Activated naive CD4-positive, alpha-beta T cell treated with anti-CD3 and anti-CD28 coated beads for 36 hours (primary cell): ENCODE measurements at regions not wholly inside any gene's neighbourhood (a gene's known extent, or its start where the extent isn't known, plus 50 kb on each side); places are given as distances from the start of the nearest gene placed in this dataset.
"Not testable (repeated sequence)": the region's sequence is repeated elsewhere in the genome, so short reads cannot be mapped to it uniquely, and the experiment has no call there.

Experiments
- CTCF ChIA-PET: fragments of 350-600 bp; sonication (Branson Sonifier 250); formaldehyde crosslinking; loops from one replicate; lab custom pipeline; 2021; ENCODE audit warnings: antibody characterized with exemption; lab: Charles Lee
- DNase-seq: peaks from one replicate; pipeline ENCODE4 v3.0.0-alpha.2; 2020
- H3K27ac Mint-ChIP-seq: one replicate; pipeline ENCODE4 v1.8.0; 2021; ENCODE audit warnings: mild to moderate bottlenecking, mixed read lengths
- H3K27me3 Mint-ChIP-seq: one replicate; pipeline ENCODE4 v1.8.0; 2021; ENCODE audit warnings: low read depth, mixed read lengths
- H3K36me3 Mint-ChIP-seq: one replicate; pipeline ENCODE4 v1.8.0; 2021; ENCODE audit warnings: low read depth, mixed read lengths
- H3K4me1 Mint-ChIP-seq: one replicate; pipeline ENCODE4 v1.8.0; 2021; ENCODE audit warnings: low read depth, mixed read lengths
- H3K4me3 Mint-ChIP-seq: one replicate; pipeline ENCODE4 v1.8.0; 2021; ENCODE audit warnings: mild to moderate bottlenecking, moderate library complexity, mixed read lengths
- H3K9me3 Mint-ChIP-seq: one replicate; pipeline ENCODE4 v1.8.0; 2021; ENCODE audit warnings: mixed read lengths
- intact Hi-C: fragments of 100-400 bp; cut with micrococcal nuclease; formaldehyde crosslinking; loops from one replicate; pipeline ENCODE4 v1.15.1; 2023

GRCh38 chr2:183799761-183800160 is 675.5 kb downstream of the NUP35 start:
- intact Hi-C loops = no loop called here
- CTCF ChIA-PET = no interaction called here
- Mint-ChIP-seq H3K27ac (no peak overlapping the region), H3K4me1 (no peaks in the 10 kb centered on the region), H3K4me3 (no peak overlapping the region), H3K27me3 (no peaks in the 10 kb centered on the region), H3K9me3 (peaks cover 30% of the 10 kb centered on the region), H3K36me3 (no peaks in the 10 kb centered on the region)
- no peak for DNase-seq

- Mint-ChIP-seq H3K27me3 (no peaks in the 10 kb centered on the region), H3K4me3 (no peak overlapping the region), H3K36me3 (no peaks in the 10 kb centered on the region), H3K9me3 (peaks cover 18% of the 10 kb centered on the region), H3K27ac (no peak overlapping the region), H3K4me1 (no peaks in the 10 kb centered on the region)
- intact Hi-C loops = no loop called here
- no peak for DNase-seq
- CTCF ChIA-PET = no interaction called here
Observed at GRCh38 chr2:183803596-183803995, 679.4 kb downstream of the NUP35 start.

- CTCF ChIA-PET = no interaction called here
Observed at GRCh38 chr2:183807870-183808269, 683.6 kb downstream of the NUP35 start.

GRCh38 chr2:183809404-183809803 is 685.2 kb downstream of the NUP35 start:
- Mint-ChIP-seq H3K9me3 (no peaks in the 10 kb centered on the region), H3K36me3 (no peaks in the 10 kb centered on the region), H3K4me1 (no peaks in the 10 kb centered on the region), H3K27me3 (no peaks in the 10 kb centered on the region), H3K4me3 (no peak overlapping the region), H3K27ac (no peak overlapping the region)
- intact Hi-C loops = no loop called here
- DNase-seq = no peak
- CTCF ChIA-PET = no interaction called here

More at GRCh38 chr2:183807870-183808269, 683.6 kb downstream of the NUP35 start:
- H3K9me3 Mint-ChIP-seq = peaks cover 5% of the 10 kb centered on the region
- intact Hi-C loops = no loop called here
- no peaks in the 10 kb centered on the region for H3K27me3 Mint-ChIP-seq
- H3K4me3 Mint-ChIP-seq = no peak overlapping the region
- no peaks in the 10 kb centered on the region for H3K4me1 Mint-ChIP-seq
- DNase-seq = no peak
- H3K36me3 Mint-ChIP-seq = no peaks in the 10 kb centered on the region
- H3K27ac Mint-ChIP-seq = no peak overlapping the region

GRCh38 chr2:183811281-183811680 is 687.0 kb downstream of the NUP35 start:
- Mint-ChIP-seq H3K36me3 (no peaks in the 10 kb centered on the region), H3K27me3 (no peaks in the 10 kb centered on the region), H3K4me1 (no peaks in the 10 kb centered on the region), H3K9me3 (no peaks in the 10 kb centered on the region), H3K4me3 (no peak overlapping the region), H3K27ac (no peak overlapping the region)
- no peak for DNase-seq
- intact Hi-C loops = no loop called here
- CTCF ChIA-PET = no interaction called here

- no peak overlapping the region for H3K27ac Mint-ChIP-seq
- intact Hi-C loops = no loop called here
- H3K36me3 Mint-ChIP-seq = no peaks in the 10 kb centered on the region
- H3K27me3 Mint-ChIP-seq = no peaks in the 10 kb centered on the region
- CTCF ChIA-PET = no interaction called here
- no peak overlapping the region for H3K4me3 Mint-ChIP-seq
- no peak for DNase-seq
- no peaks in the 10 kb centered on the region for H3K9me3 Mint-ChIP-seq
- no peaks in the 10 kb centered on the region for H3K4me1 Mint-ChIP-seq
Observed at GRCh38 chr2:183812091-183812490, 687.8 kb downstream of the NUP35 start.

GRCh38 chr2:183825710-183826109 is 701.5 kb downstream of the NUP35 start:
- Mint-ChIP-seq H3K27ac (no peak overlapping the region), H3K27me3 (no peaks in the 10 kb centered on the region), H3K9me3 (peaks cover 20% of the 10 kb centered on the region), H3K4me1 (no peaks in the 10 kb centered on the region), H3K36me3 (no peaks in the 10 kb centered on the region), H3K4me3 (no peak overlapping the region)
- intact Hi-C loops = no loop called here
- CTCF ChIA-PET = no interaction called here
- no peak for DNase-seq

- Mint-ChIP-seq H3K4me1 (no peaks in the 10 kb centered on the region), H3K9me3 (peaks cover 18% of the 10 kb centered on the region), H3K27me3 (no peaks in the 10 kb centered on the region), H3K4me3 (no peak overlapping the region), H3K27ac (no peak overlapping the region), H3K36me3 (no peaks in the 10 kb centered on the region)
- no peak for DNase-seq
- intact Hi-C loops = no loop called here
- CTCF ChIA-PET = no interaction called here
Observed at GRCh38 chr2:183829931-183830330, 705.7 kb downstream of the NUP35 start.

GRCh38 chr2:183837157-183837556 is 712.9 kb downstream of the NUP35 start:
- Mint-ChIP-seq H3K27me3 (no peaks in the 10 kb centered on the region), H3K9me3 (peaks cover 2% of the 10 kb centered on the region), H3K4me3 (no peak overlapping the region), H3K4me1 (no peaks in the 10 kb centered on the region), H3K36me3 (no peaks in the 10 kb centered on the region), H3K27ac (no peak overlapping the region)
- no peak for DNase-seq
- intact Hi-C loops = no loop called here
- CTCF ChIA-PET = no interaction called here

- peaks cover 4% of the 10 kb centered on the region for H3K9me3 Mint-ChIP-seq
- H3K36me3 Mint-ChIP-seq = no peaks in the 10 kb centered on the region
- intact Hi-C loops = no loop called here
- H3K27ac Mint-ChIP-seq = no peak overlapping the region
- no peak overlapping the region for H3K4me3 Mint-ChIP-seq
- no peak for DNase-seq
- CTCF ChIA-PET = no interaction called here
- no peaks in the 10 kb centered on the region for H3K27me3 Mint-ChIP-seq
- no peaks in the 10 kb centered on the region for H3K4me1 Mint-ChIP-seq
Observed at GRCh38 chr2:183838295-183838694, 714.1 kb downstream of the NUP35 start.

- intact Hi-C loops = no loop called here
- no peak for DNase-seq
- CTCF ChIA-PET = interaction anchor here (0.6 kb wide), 1 partner anchor 47 kb away, joined by 3 read pairs; no protein-coding TSS in a partner anchor
- Mint-ChIP-seq H3K4me3 (no peak overlapping the region), H3K27ac (no peak overlapping the region), H3K36me3 (no peaks in the 10 kb centered on the region), H3K27me3 (no peaks in the 10 kb centered on the region), H3K9me3 (peaks cover 4% of the 10 kb centered on the region), H3K4me1 (no peaks in the 10 kb centered on the region)
Observed at GRCh38 chr2:183840061-183840584, 715.9 kb downstream of the NUP35 start.

GRCh38 chr2:183849826-183850225 is 725.6 kb downstream of the NUP35 start:
- peaks cover 16% of the 10 kb centered on the region for H3K9me3 Mint-ChIP-seq
- H3K4me3 Mint-ChIP-seq, H3K36me3 Mint-ChIP-seq, H3K27ac Mint-ChIP-seq, CTCF ChIA-PET, DNase-seq, intact Hi-C loops, H3K27me3 Mint-ChIP-seq, H3K4me1 Mint-ChIP-seq: not testable (repeated sequence)

- CTCF ChIA-PET = no interaction called here
- no peak overlapping the region for H3K27ac Mint-ChIP-seq
- H3K4me3 Mint-ChIP-seq = no peak overlapping the region
- intact Hi-C loops = no loop called here
- H3K9me3 Mint-ChIP-seq = peaks cover 8% of the 10 kb centered on the region
- no peaks in the 10 kb centered on the region for H3K4me1 Mint-ChIP-seq
- H3K36me3 Mint-ChIP-seq = no peaks in the 10 kb centered on the region
- DNase-seq = no peak
- no peaks in the 10 kb centered on the region for H3K27me3 Mint-ChIP-seq
Observed at GRCh38 chr2:183859129-183859528, 734.9 kb downstream of the NUP35 start.
